SU-DHL-6 (cell line): ENCODE measurements at regions not wholly inside any gene's neighbourhood (a gene's known extent, or its start where the extent isn't known, plus 50 kb on each side); places are given as distances from the start of the nearest gene placed in this dataset.

Experiments
- H2AFZ ChIP-seq: fragments of 200-600 bp; sonication (generic); 2 replicates; pipeline ENCODE4 v1.6.1; 2014; ENCODE audit warnings: low read depth, mild to moderate bottlenecking, moderate library complexity, mixed read lengths, antibody characterized with exemption, low read length; ENCODE audit not compliant: severe bottlenecking
- H3F3A ChIP-seq: fragments of 200-600 bp; shearing (Covaris generic); 2 replicates; pipeline ENCODE4 v1.6.0; 2016; ENCODE audit warnings: antibody characterized with exemption, mild to moderate bottlenecking; ENCODE audit not compliant: insufficient read depth
- H3K27ac ChIP-seq: fragments of 200-600 bp; sonication (generic); 2 replicates; pipeline ENCODE4 v1.5.1; 2016; ENCODE audit warnings: low read depth, mild to moderate bottlenecking, low read length, moderate library complexity, mixed read lengths
- H3K27me3 ChIP-seq: fragments of 200-600 bp; sonication (generic), shearing (Covaris generic); 2 replicates; pipeline ENCODE4 v1.6.0; 2014; ENCODE audit warnings: mild to moderate bottlenecking, low read length
- H3K36me3 ChIP-seq: fragments of 200-600 bp; sonication (generic); 2 replicates; pipeline ENCODE4 v1.6.1; 2014; ENCODE audit warnings: mild to moderate bottlenecking, low read length, mixed read lengths
- H3K4me2 ChIP-seq: fragments of 300-600, 200-600 bp; shearing (Covaris generic), sonication (generic); 2 replicates; pipeline ENCODE4 v1.6.0; 2014; ENCODE audit warnings: low read length, low read depth, mild to moderate bottlenecking; ENCODE audit not compliant: poor library complexity, severe bottlenecking
- H3K4me3 ChIP-seq: fragments of 200-600 bp; sonication (generic); 2 replicates; pipeline ENCODE4 v1.5.1; 2014; ENCODE audit warnings: antibody characterized with exemption, low read length, mild to moderate bottlenecking, mixed read lengths; ENCODE audit not compliant: insufficient read depth, poor library complexity, severe bottlenecking
- H3K79me2 ChIP-seq: fragments of 200-600 bp; sonication (generic); 2 replicates; pipeline ENCODE4 v1.6.1; 2014; ENCODE audit warnings: mild to moderate bottlenecking, low read length, moderate library complexity; ENCODE audit not compliant: insufficient read depth
- H3K9ac ChIP-seq: fragments of 200-600 bp; sonication (generic); 2 replicates; pipeline ENCODE4 v1.7.0; 2014; ENCODE audit warnings: mild to moderate bottlenecking, low read length
- H3K9me2 ChIP-seq: fragments of 200-600 bp; sonication (generic); replicated peaks from 2 replicates; pipeline ENCODE4 v1.6.1; 2014; ENCODE audit warnings: low read length; ENCODE audit not compliant: insufficient read depth
- H3K9me3 ChIP-seq: fragments of 200-600 bp; sonication (generic); 2 replicates; pipeline ENCODE4 v1.6.1; 2014; ENCODE audit warnings: low read length, mixed read lengths; ENCODE audit not compliant: insufficient read depth
- H4K20me1 ChIP-seq: fragments of 200-600 bp; sonication (generic); 2 replicates; pipeline ENCODE4 v1.6.1; 2014; ENCODE audit warnings: low read depth, mild to moderate bottlenecking, antibody characterized with exemption, low read length, moderate library complexity, mixed read lengths
- EZH2phosphoT487 ChIP-seq: fragments of 200-600 bp; sonication (generic), shearing (Covaris generic); conservative IDR thresholded peaks from 2 replicates; pipeline ENCODE4 v1.6.1; 2018; ENCODE audit warnings: mild to moderate bottlenecking, antibody characterized with exemption, low read length, moderate library complexity, mixed read lengths
- TF ChIP-seq, protein P1 (sequence below): fragments of 200-600 bp; sonication (generic); IDR thresholded peaks from one replicate; pipeline ENCODE4 v1.5.1; 2017; ENCODE audit warnings: antibody characterized with exemption, mild to moderate bottlenecking, low read length, moderate library complexity; ENCODE audit not compliant: insufficient read depth, poor library complexity, severe bottlenecking

DNA sequence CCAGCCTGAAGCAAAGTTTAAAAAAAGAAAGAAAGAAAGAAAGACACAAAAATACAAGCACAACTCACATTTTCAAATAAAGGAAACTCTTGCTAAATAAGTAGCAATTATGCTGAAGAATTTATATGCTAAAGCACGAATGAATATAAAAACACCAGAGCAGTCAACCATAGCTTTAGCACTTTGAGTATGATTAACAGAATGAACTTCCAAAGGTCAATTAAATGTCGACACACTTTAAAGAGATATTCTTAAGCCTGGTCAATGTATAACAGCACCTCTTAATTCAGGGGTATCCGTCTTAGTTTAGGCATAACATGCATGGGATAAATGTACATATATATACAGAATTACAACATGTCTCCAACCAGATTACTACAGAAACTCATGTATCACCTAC is 125.9 kb downstream of the OGFRL1 start:
- H3K9me2 ChIP-seq: no peaks in the 10 kb centered on the region
- no peak overlapping the region for H3K4me3 ChIP-seq
- H3F3A ChIP-seq: no peaks in the 10 kb centered on the region
- H3K79me2 ChIP-seq: no peaks in the 10 kb centered on the region
- no peaks in the 10 kb centered on the region for H3K36me3 ChIP-seq
- H3K9me3 ChIP-seq: no peaks in the 10 kb centered on the region
- H3K27me3 ChIP-seq: no peaks in the 10 kb centered on the region
- TF ChIP-seq, protein P1, sequence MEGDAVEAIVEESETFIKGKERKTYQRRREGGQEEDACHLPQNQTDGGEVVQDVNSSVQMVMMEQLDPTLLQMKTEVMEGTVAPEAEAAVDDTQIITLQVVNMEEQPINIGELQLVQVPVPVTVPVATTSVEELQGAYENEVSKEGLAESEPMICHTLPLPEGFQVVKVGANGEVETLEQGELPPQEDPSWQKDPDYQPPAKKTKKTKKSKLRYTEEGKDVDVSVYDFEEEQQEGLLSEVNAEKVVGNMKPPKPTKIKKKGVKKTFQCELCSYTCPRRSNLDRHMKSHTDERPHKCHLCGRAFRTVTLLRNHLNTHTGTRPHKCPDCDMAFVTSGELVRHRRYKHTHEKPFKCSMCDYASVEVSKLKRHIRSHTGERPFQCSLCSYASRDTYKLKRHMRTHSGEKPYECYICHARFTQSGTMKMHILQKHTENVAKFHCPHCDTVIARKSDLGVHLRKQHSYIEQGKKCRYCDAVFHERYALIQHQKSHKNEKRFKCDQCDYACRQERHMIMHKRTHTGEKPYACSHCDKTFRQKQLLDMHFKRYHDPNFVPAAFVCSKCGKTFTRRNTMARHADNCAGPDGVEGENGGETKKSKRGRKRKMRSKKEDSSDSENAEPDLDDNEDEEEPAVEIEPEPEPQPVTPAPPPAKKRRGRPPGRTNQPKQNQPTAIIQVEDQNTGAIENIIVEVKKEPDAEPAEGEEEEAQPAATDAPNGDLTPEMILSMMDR: no peak
- no peak for TF ChIP-seq EZH2phosphoT487
- no peak overlapping the region for H3K9ac ChIP-seq
- H3K4me2 ChIP-seq: no peak overlapping the region
- no peaks in the 10 kb centered on the region for H4K20me1 ChIP-seq
- H3K27ac ChIP-seq: no peak overlapping the region
- no peak overlapping the region for H2AFZ ChIP-seq

- Histone ChIP-seq H2AFZ (no peak overlapping the region), H3K27me3 (no peaks in the 10 kb centered on the region), H3K4me2 (no peak overlapping the region), H3K36me3 (no peaks in the 10 kb centered on the region), H3K27ac (no peak overlapping the region), H3K9me2 (no peaks in the 10 kb centered on the region), H3K9me3 (no peaks in the 10 kb centered on the region), H3K4me3 (no peak overlapping the region), H4K20me1 (no peaks in the 10 kb centered on the region), H3K79me2 (no peaks in the 10 kb centered on the region), H3K9ac (no peak overlapping the region), H3F3A (no peaks in the 10 kb centered on the region)
- no peak for TF ChIP-seq EZH2phosphoT487
- TF ChIP-seq, protein P1: no peak
Observed at GRCh38 chr6:71419217-71420094, 130.8 kb downstream of the OGFRL1 start.

DNA sequence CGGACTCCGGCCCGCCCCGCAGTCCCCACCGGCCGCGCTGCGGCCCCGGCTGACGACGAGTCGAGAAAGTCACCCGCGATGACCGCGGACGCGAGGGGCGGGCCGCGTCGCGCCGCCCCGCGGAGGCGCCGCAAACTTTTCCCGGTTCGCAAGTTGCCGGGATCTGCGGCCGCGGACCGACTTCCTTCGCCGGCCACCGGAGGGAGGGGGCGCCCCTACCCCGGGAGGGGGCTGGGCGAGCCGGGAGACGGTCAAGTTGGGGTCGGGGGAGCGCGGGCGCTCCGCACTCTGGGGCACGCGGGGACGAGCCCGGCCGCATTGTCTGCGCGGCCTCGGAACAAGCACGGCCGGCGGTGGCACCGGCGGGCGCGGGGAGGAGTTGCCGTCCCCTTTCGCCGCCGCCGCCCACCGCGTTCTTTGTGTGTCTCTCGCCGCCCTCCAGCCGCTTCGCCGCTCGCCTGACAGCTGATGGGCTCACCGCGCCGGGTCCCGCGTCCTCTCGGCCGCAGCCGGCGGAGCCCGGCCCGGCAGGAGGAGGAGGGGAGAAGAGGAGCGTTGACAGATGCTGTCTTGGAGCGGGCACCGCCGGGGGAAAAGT is 131.6 kb downstream of the OGFRL1 start:
- Histone ChIP-seq H3K27me3 (no peaks in the 10 kb centered on the region), H4K20me1 (no peaks in the 10 kb centered on the region), H3K9ac (no peak overlapping the region), H3K9me3 (no peaks in the 10 kb centered on the region), H3K27ac (no peak overlapping the region), H3F3A (no peaks in the 10 kb centered on the region), H3K9me2 (no peaks in the 10 kb centered on the region), H3K36me3 (no peaks in the 10 kb centered on the region), H3K4me3 (no peak overlapping the region), H3K79me2 (no peaks in the 10 kb centered on the region), H2AFZ (no peak overlapping the region), H3K4me2 (no peak overlapping the region)
- TF ChIP-seq EZH2phosphoT487: no peak
- TF ChIP-seq, protein P1: no peak
